Transverse colon (tissue), 4 donors: ENCODE measurements at regions not wholly inside any gene's neighbourhood (a gene's known extent, or its start where the extent isn't known, plus 50 kb on each side); places are given as distances from the start of the nearest gene placed in this dataset.
"Not testable (repeated sequence)": the region's sequence is repeated elsewhere in the genome, so short reads cannot be mapped to it uniquely, and the experiment has no call there.

Experiments
- DNase-seq: peaks from one replicate; pipeline ENCODE4 v3.0.0-alpha.2; 2019
- H3K27ac ChIP-seq, 4 donors: fragments of 200-600 bp; sonication (generic); 2 replicates each; pipeline ENCODE4 v1.5.1; 2016 to 2018; ENCODE audit warnings: inconsistent platforms in 4 of 4
- H3K27me3 ChIP-seq: fragments of 200-600 bp; sonication (generic); 2 replicates; pipeline ENCODE4 v1.5.1; 2017; ENCODE audit warnings: inconsistent platforms
- H3K36me3 ChIP-seq, 4 donors: fragments of 200-600 bp; sonication (generic); 2 replicates each; pipeline ENCODE4 v1.5.1; 2017 to 2019; ENCODE audit warnings: inconsistent platforms in 4 of 4
- H3K4me1 ChIP-seq, 4 donors: fragments of 200-600 bp; sonication (generic); 2 replicates each; pipeline ENCODE4 v1.5.1; 2017 to 2020; ENCODE audit warnings: inconsistent platforms in 4 of 4
- H3K4me3 ChIP-seq, 4 donors: fragments of 200-600 bp; sonication (generic); 1 replicate in 1 of 4; 2 replicates in 3 of 4; pipeline versions ENCODE4 v1.5.1 to v1.6.1; 2017 to 2019; ENCODE audit warnings: inconsistent platforms in 4 of 4
- H3K9me3 ChIP-seq, 2 donors: fragments of 200-600 bp; sonication (generic); 2 replicates each; pipeline ENCODE4 v1.5.1; 2017 to 2019; ENCODE audit warnings: inconsistent platforms in 2 of 2
- CTCF ChIP-seq, 5 experiments: fragments of 200-600 bp in 3 of 5; fragments of 450-650 bp in 2 of 5; sonication (generic) in 3 of 5; IDR thresholded peaks; 1 replicate in 2 of 5; 2 replicates in 3 of 5; pipeline ENCODE4 v1.5.1; 2016 to 2017; ENCODE audit warnings: antibody characterized with exemption in 5 of 5, inconsistent platforms in 3 of 5, mild to moderate bottlenecking in 2 of 5, moderate library complexity in 1 of 5
- EP300 ChIP-seq: sonication (generic); formaldehyde crosslinking; IDR thresholded peaks from one replicate; pipeline ENCODE4 v1.6.1; 2017; ENCODE audit warnings: antibody characterized with exemption, low read depth
- POLR2A ChIP-seq: fragments of 450-650 bp; IDR thresholded peaks from one replicate; pipeline ENCODE4 v1.6.1; 2016; ENCODE audit warnings: antibody characterized with exemption, mild to moderate bottlenecking, moderate library complexity
- POLR2AphosphoS5 ChIP-seq, 3 donors: sonication (generic); formaldehyde crosslinking; IDR thresholded peaks; one replicate each; pipeline ENCODE4 v1.6.1; 2016; ENCODE audit warnings: antibody characterized with exemption in 3 of 3
- WGBS, 2 donors: methylation state at CpG; one replicate each; pipeline ENCODE4 v1.1.5; 2018; ENCODE audit warnings: low coverage in 1 of 2; 5-methylcytosine and 5-hydroxymethylcytosine counted together
- in situ Hi-C, 4 donors: fragments of 200-750 bp; cut with MboI; loops; one replicate each; pipeline versions ENCODE4 v1.15.0 to v1.15.1; 2017; ENCODE audit warnings: low sequenced_read_pairs in 3 of 4, low pct_ligation_motif_present in 1 of 4, low pct_unique_long_range_greater_than_20kb in 1 of 4
- intact Hi-C: fragments of 100-400 bp; cut with DNase I; formaldehyde crosslinking; loops from one replicate; pipeline ENCODE4 v1.15.1; 2023; ENCODE audit warnings: low total_unique reads

GRCh38 chr2:225233234-225233633 is 166.3 kb upstream of the NYAP2 start:
- DNase-seq, result no peak
- no peak overlapping the region for H3K27ac ChIP-seq
- in situ Hi-C loops, result no loop called here
- H3K27me3 ChIP-seq, result no peaks in the 10 kb centered on the region
- WGBS, 2 donors, result 50 to 74% methylated on average over 1 to 4 of the region's 4 CpGs
- TF ChIP-seq CTCF (IDR thresholded peaks at IDR 0.05), result no peak
- no peak for TF ChIP-seq POLR2AphosphoS5 (IDR thresholded peaks at IDR 0.05)
- TF ChIP-seq POLR2A, result no peak
- TF ChIP-seq EP300, result no peak
- H3K4me1 ChIP-seq, result no peaks in the 10 kb centered on the region
- intact Hi-C loops, result no loop called here
- no peaks in the 10 kb centered on the region for H3K9me3 ChIP-seq
- no peaks in the 10 kb centered on the region for H3K36me3 ChIP-seq
- no peak overlapping the region for H3K4me3 ChIP-seq

- in situ Hi-C loops, result no loop called here
- H3K4me1 ChIP-seq, result no peaks in the 10 kb centered on the region
- no peaks in the 10 kb centered on the region for H3K9me3 ChIP-seq
- intact Hi-C loops, result no loop called here
- DNase-seq, result no peak
- no peak overlapping the region for H3K27ac ChIP-seq
- H3K4me3 ChIP-seq, result no peak overlapping the region
- no peak for TF ChIP-seq POLR2AphosphoS5 (IDR thresholded peaks at IDR 0.05)
- TF ChIP-seq EP300, result no peak
- TF ChIP-seq CTCF (IDR thresholded peaks at IDR 0.05), result no peak
- TF ChIP-seq POLR2A, result no peak
- 84% methylated on average over 5 to 6 of the region's 6 CpGs for WGBS, 2 donors
- H3K27me3 ChIP-seq, result no peaks in the 10 kb centered on the region
- no peaks in the 10 kb centered on the region for H3K36me3 ChIP-seq
Observed at GRCh38 chr2:225231900-225232299, 167.6 kb upstream of the NYAP2 start.

- H3K4me3 ChIP-seq, H3K36me3 ChIP-seq, H3K4me1 ChIP-seq, H3K27ac ChIP-seq, H3K27me3 ChIP-seq, H3K9me3 ChIP-seq, intact Hi-C loops, DNase-seq, in situ Hi-C loops: not testable (repeated sequence)
- WGBS, 2 donors, result 92% methylated on average over 27 of the region's 31 CpGs; no CpG with 5 or more reads in 1 of the 2 donors
Observed at GRCh38 chr2:225229346-225229745, 170.2 kb upstream of the NYAP2 start.

- in situ Hi-C loops (no loop called here), intact Hi-C loops (no loop called here)
- DNase-seq, result no peak
- H3K27me3 ChIP-seq, result no peaks in the 10 kb centered on the region
- H3K27ac ChIP-seq, result no peak overlapping the region
- no peaks in the 10 kb centered on the region for H3K4me1 ChIP-seq
- no peaks in the 10 kb centered on the region for H3K36me3 ChIP-seq
- no peak overlapping the region for H3K4me3 ChIP-seq
- 84 to 85% methylated on average over 4 of the region's 4 CpGs for WGBS, 2 donors
- H3K9me3 ChIP-seq, result no peaks in the 10 kb centered on the region
- TF ChIP-seq CTCF (IDR thresholded peaks at IDR 0.05), result no peak
- TF ChIP-seq POLR2AphosphoS5 (IDR thresholded peaks at IDR 0.05), result no peak
- TF ChIP-seq EP300, result no peak
- TF ChIP-seq POLR2A, result no peak
Observed at GRCh38 chr2:225226441-225226840, 173.1 kb upstream of the NYAP2 start.

GRCh38 chr2:225223301-225223700 is 176.2 kb upstream of the NYAP2 start:
- intact Hi-C loops, result no loop called here
- H3K27ac ChIP-seq, result no peak overlapping the region
- TF ChIP-seq CTCF (IDR thresholded peaks at IDR 0.05), result no peak
- no peak for TF ChIP-seq POLR2AphosphoS5 (IDR thresholded peaks at IDR 0.05)
- no peak for TF ChIP-seq POLR2A
- TF ChIP-seq EP300, result no peak
- DNase-seq, result no peak
- no peaks in the 10 kb centered on the region for H3K4me1 ChIP-seq
- no peaks in the 10 kb centered on the region for H3K36me3 ChIP-seq
- in situ Hi-C loops, result no loop called here
- H3K9me3 ChIP-seq, result no peaks in the 10 kb centered on the region
- no peaks in the 10 kb centered on the region for H3K27me3 ChIP-seq
- H3K4me3 ChIP-seq, result no peak overlapping the region
